ENCODE measurements at regions not wholly inside any gene's neighbourhood (a gene's known extent, or its start where the extent isn't known, plus 50 kb on each side); places are given as distances from the start of the nearest gene placed in this dataset.

- DNase-seq, result no peak
Observed at GRCh38 chr4:156052116-156052515, 98.5 kb upstream of the CTSO start.

- no peak for DNase-seq
Observed at GRCh38 chr4:156038772-156039171, 85.1 kb upstream of the CTSO start.

- DNase-seq, result no peak
Observed at GRCh38 chr4:156036496-156036895, 82.8 kb upstream of the CTSO start.

- DNase-seq, result no peak
Observed at GRCh38 chr4:156029691-156030090, 76.0 kb upstream of the CTSO start.

GRCh38 chr4:156021298-156021697, 67.6 kb upstream of the CTSO start:
- no peak for DNase-seq

GRCh38 chr4:156019246-156019645, 65.6 kb upstream of the CTSO start:
- DNase-seq, result no peak

- no peak for DNase-seq
Observed at GRCh38 chr4:156018383-156018782, 64.7 kb upstream of the CTSO start.

- DNase-seq, result no peak
Observed at GRCh38 chr4:156015781-156016180, 62.1 kb upstream of the CTSO start.

DNA sequence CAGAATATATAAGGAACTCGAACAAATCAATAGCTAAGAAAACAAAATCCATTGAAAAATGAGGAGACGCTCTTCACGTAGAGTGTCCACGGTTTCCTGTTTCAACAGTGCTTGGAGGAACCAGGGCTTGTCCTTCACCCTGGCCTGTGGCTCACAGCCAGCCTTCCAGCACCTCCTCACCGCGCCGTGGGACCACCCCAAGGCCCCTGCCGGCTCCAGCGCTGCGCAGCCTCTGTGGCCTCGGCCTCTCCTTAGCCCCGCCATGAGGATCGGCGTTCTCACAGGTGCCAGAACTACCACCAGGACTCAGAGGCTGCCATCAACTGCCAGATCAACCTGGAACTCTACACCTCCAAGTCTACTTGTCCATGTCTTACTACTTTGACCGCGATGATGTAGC, 52.5 kb upstream of the CTSO start:
- peak; percentile 2 for DNase-seq

Data from activated gamma-delta T cell (primary cell).